HCT116 (cell line): ENCODE measurements at regions not wholly inside any gene's neighbourhood (a gene's known extent, or its start where the extent isn't known, plus 50 kb on each side); places are given as distances from the start of the nearest gene placed in this dataset.

Source experiments
- ATAC-seq: fragments of 200-7000 bp; cut with Tn5 transposase; 2 replicates; pipeline ENCODE4 v1.9.1; 2020; ENCODE audit warnings: mild to moderate bottlenecking, moderate library complexity
- BruUV-seq: library from RNA; stranded (reverse); fragments of 400-500 nt; replicated peaks from 2 replicates; lab custom pipeline; 2021; lab: Mats Ljungman, UMichigan
- CTCF ChIA-PET: fragments of 300-600 bp; sonication (Branson Sonifier 250); formaldehyde crosslinking; loops from one replicate; lab custom pipeline; 2021; ENCODE audit warnings: antibody characterized with exemption; lab: Charles Lee
- POLR2A ChIA-PET: fragments of 300-600, 350-600 bp; sonication (Branson Sonifier 250); formaldehyde crosslinking; loops from one replicate; lab custom pipeline; 2021; ENCODE audit warnings: antibody characterized with exemption; lab: Charles Lee
- RAD21 ChIA-PET, 2 experiments: fragments of 300-600 bp; sonication (Branson Sonifier 250); formaldehyde crosslinking; loops; one replicate each; lab custom pipeline; 2023; ENCODE audit warnings: low total read pairs in 2 of 2; ENCODE audit not compliant: uncharacterized antibody in 2 of 2, unreplicated experiment in 2 of 2, low non-redundant PET in 1 of 2; lab: Charles Lee
- DNase-seq: peaks from one replicate; pipeline ENCODE4 v3.0.0-alpha.2; 2010; ENCODE audit warnings: low read depth, low spot score
- H2AFZ ChIP-seq: fragments of 200-600 bp; shearing (Covaris generic), sonication (generic); 2 replicates; pipeline ENCODE4 v1.6.1; 2017; ENCODE audit warnings: low read depth, mixed run types, mixed read lengths, antibody characterized with exemption, low read length; ENCODE audit not compliant: poor library complexity, severe bottlenecking
- H3K27ac ChIP-seq: 2 replicates; pipeline ENCODE4 v1.5.1; 2012; ENCODE audit warnings: low read depth, low read length
- H3K27me3 ChIP-seq: fragments of 200-600 bp; sonication (generic); 2 replicates; pipeline ENCODE4 v1.6.1; 2016; ENCODE audit warnings: mixed run types, low read length, mixed read lengths; ENCODE audit not compliant: insufficient read depth
- H3K36me3 ChIP-seq, 2 experiments: fragments of 200-500 bp in 1 of 2; fragments of 200-600 bp in 1 of 2; sonication (Bioruptor generic) in 1 of 2; sonication (generic) in 1 of 2; 2 replicates each; pipeline versions ENCODE4 v1.5.1 to v1.6.1; 2014 to 2016; ENCODE audit warnings: low read length in 2 of 2, inconsistent platforms in 1 of 2, mixed read lengths in 1 of 2, mixed run types in 1 of 2; ENCODE audit not compliant: insufficient read depth in 2 of 2, control insufficient read depth in 1 of 2
- H3K4me1 ChIP-seq, 2 experiments: fragments of 200-600 bp in 1 of 2; sonication (generic) in 1 of 2; 2 replicates each; pipeline versions ENCODE4 v1.5.1 to v1.6.1; 2012 to 2017; ENCODE audit warnings: low read length in 2 of 2, inconsistent platforms in 1 of 2, mild to moderate bottlenecking in 1 of 2, mixed read lengths in 1 of 2, mixed run types in 1 of 2, moderate library complexity in 1 of 2; ENCODE audit not compliant: insufficient read depth in 2 of 2, control insufficient read depth in 1 of 2
- H3K4me2 ChIP-seq: fragments of 200-600 bp; sonication (generic); 2 replicates; pipeline ENCODE4 v1.6.1; 2017; ENCODE audit warnings: mixed run types, low read length, mixed read lengths
- H3K4me3 ChIP-seq, 2 experiments: fragments of 200-600 bp in 1 of 2; sonication (generic) in 1 of 2; replicated peaks in 1 of 2; 2 replicates each; pipeline ENCODE4 v1.5.1; 2011 to 2016; ENCODE audit warnings: low read length in 2 of 2, control low read depth in 1 of 2, low read depth in 1 of 2, mild to moderate bottlenecking in 1 of 2, mixed read lengths in 1 of 2, mixed run types in 1 of 2
- H3K79me2 ChIP-seq: fragments of 200-600 bp; sonication (generic); 2 replicates; pipeline ENCODE4 v1.6.1; 2017; ENCODE audit warnings: mild to moderate bottlenecking, mixed run types, low read length, moderate library complexity, mixed read lengths; ENCODE audit not compliant: insufficient read depth
- H3K9ac ChIP-seq: fragments of 200-600 bp; sonication (generic); 2 replicates; pipeline ENCODE4 v1.6.1; 2016; ENCODE audit warnings: low read length, mixed read lengths
- H3K9me2 ChIP-seq: fragments of 200-600 bp; sonication (generic), shearing (Covaris generic); 2 replicates; pipeline ENCODE4 v1.6.1; 2017; ENCODE audit warnings: mixed run types, mild to moderate bottlenecking, moderate library complexity; ENCODE audit not compliant: insufficient read depth
- H3K9me3 ChIP-seq, 2 experiments: fragments of 200-500 bp in 1 of 2; fragments of 200-600 bp in 1 of 2; sonication (Bioruptor generic) in 1 of 2; sonication (generic) in 1 of 2; 2 replicates each; pipeline ENCODE4 v1.6.1; 2014 to 2017; ENCODE audit warnings: low read length in 2 of 2, mixed read lengths in 2 of 2, inconsistent platforms in 1 of 2, low read depth in 1 of 2, mild to moderate bottlenecking in 1 of 2, mixed run types in 1 of 2, moderate library complexity in 1 of 2; ENCODE audit not compliant: control insufficient read depth in 1 of 2, insufficient read depth in 1 of 2
- H4K20me1 ChIP-seq: fragments of 200-600 bp; sonication (generic), shearing (Covaris generic); 2 replicates; pipeline ENCODE4 v1.6.1; 2017; ENCODE audit warnings: mixed run types, mild to moderate bottlenecking, moderate library complexity; ENCODE audit not compliant: insufficient read depth
- ATF3 ChIP-seq: IDR thresholded peaks from 2 replicates; pipeline ENCODE4 v1.6.1; 2012
- CBX3 ChIP-seq: IDR thresholded peaks from 2 replicates; pipeline ENCODE4 v1.6.1; 2012; ENCODE audit warnings: low read depth
- CEBPB ChIP-seq: IDR thresholded peaks from 2 replicates; pipeline ENCODE4 v1.6.1; 2012; ENCODE audit warnings: low read depth
- CTCF ChIP-seq, 3 experiments: fragments of 200-600 bp in 1 of 3; sonication (generic) in 1 of 3; IDR thresholded peaks in 2 of 3; conservative IDR thresholded peaks in 1 of 3; 2 replicates each; pipeline ENCODE4 v1.5.1; 2012 to 2017; ENCODE audit warnings: low read depth in 2 of 3, low read length in 2 of 3, antibody characterized with exemption in 1 of 3, borderline replicate concordance in 1 of 3, control low read depth in 1 of 3, mild to moderate bottlenecking in 1 of 3, mixed read lengths in 1 of 3, mixed run types in 1 of 3, moderate library complexity in 1 of 3; ENCODE audit not compliant: insufficient read depth in 1 of 3
- ELF1 ChIP-seq: IDR thresholded peaks from 2 replicates; pipeline ENCODE4 v1.6.1; 2012; ENCODE audit warnings: low read depth, borderline replicate concordance
- EZH2 ChIP-seq: fragments of 200-600 bp; sonication (generic); IDR thresholded peaks from 2 replicates; pipeline ENCODE4 v1.6.1; 2017; ENCODE audit warnings: antibody characterized with exemption, mixed run types
- FOSL1 ChIP-seq: IDR thresholded peaks from 2 replicates; pipeline ENCODE4 v1.6.1; 2012; ENCODE audit warnings: low read depth
- JUND ChIP-seq: IDR thresholded peaks from 2 replicates; pipeline ENCODE4 v1.6.1; 2012
- MAX ChIP-seq: IDR thresholded peaks from 2 replicates; pipeline ENCODE4 v1.6.1; 2012
- POLR2AphosphoS5 ChIP-seq: IDR thresholded peaks from 2 replicates; pipeline ENCODE4 v1.6.1; 2011; ENCODE audit warnings: mild to moderate bottlenecking, low read depth, low read length, moderate library complexity
- REST ChIP-seq: IDR thresholded peaks from 2 replicates; pipeline ENCODE4 v1.6.1; 2012; ENCODE audit warnings: low read depth
- SIN3A ChIP-seq: IDR thresholded peaks from 2 replicates; pipeline ENCODE4 v1.6.1; 2012; ENCODE audit warnings: low read depth
- SP1 ChIP-seq: IDR thresholded peaks from 2 replicates; pipeline ENCODE4 v1.6.1; 2012; ENCODE audit warnings: low read depth
- TCF7L2 ChIP-seq: IDR thresholded peaks from 2 replicates; pipeline ENCODE4 v1.7.0; 2011; ENCODE audit warnings: borderline replicate concordance, inconsistent platforms; ENCODE audit not compliant: insufficient read depth, insufficient read length; ENCODE audit errors: extremely low read depth
- YY1 ChIP-seq: IDR thresholded peaks from 2 replicates; pipeline ENCODE4 v1.6.1; 2011; ENCODE audit warnings: low read length, low read depth, moderate library complexity, mild to moderate bottlenecking; ENCODE audit not compliant: insufficient replicate concordance; ENCODE audit errors: extremely low read depth
- ZFX ChIP-seq: fragments of 450-650 bp; IDR thresholded peaks from 2 replicates; pipeline ENCODE4 v1.6.1; 2017
- intact Hi-C: fragments of 100-400 bp; cut with micrococcal nuclease; formaldehyde crosslinking; loops from 2 replicates; pipeline ENCODE4 v1.10.0; 2022

GRCh38 chr6:90896075-90896547, 309.2 kb upstream of the MAP3K7 start:
- H3K4me3 ChIP-seq, result no peak overlapping the region
- H3K36me3 ChIP-seq, result no peaks in the 10 kb centered on the region
- H3K9ac ChIP-seq, result no peak overlapping the region
- no peak for TF ChIP-seq YY1
- no peak for TF ChIP-seq FOSL1
- TF ChIP-seq EZH2, result no peak
- no peak for TF ChIP-seq ATF3
- no peak for TF ChIP-seq SIN3A
- TF ChIP-seq CTCF (IDR thresholded peaks at IDR 0.05 in 2 of 3, conservative IDR thresholded peaks at IDR 0.05 in 1 of 3; ENCODE audit: borderline replicate concordance in 1 of 3, insufficient read depth in 1 of 3, low read depth in 2 of 3, low read length in 2 of 3), result no peak
- TF ChIP-seq REST, result no peak
- TF ChIP-seq MAX, result no peak
- TF ChIP-seq JUND, result no peak
- no peak for TF ChIP-seq SP1
- TF ChIP-seq CEBPB, result no peak
- TF ChIP-seq CBX3, result no peak
- no peak for TF ChIP-seq TCF7L2
- no peak for TF ChIP-seq ELF1
- TF ChIP-seq POLR2AphosphoS5, result no peak
- TF ChIP-seq ZFX, result no peak
- no peaks in the 10 kb centered on the region; the same call in 1 of the 2 replicates for H4K20me1 ChIP-seq
- no peak overlapping the region for H2AFZ ChIP-seq
- BruUV-seq, result no TSS peak
- no peaks in the 10 kb centered on the region for H3K9me2 ChIP-seq
- no peak for ATAC-seq
- intact Hi-C loops, result no loop called here
- H3K79me2 ChIP-seq, result no peaks in the 10 kb centered on the region
- POLR2A ChIA-PET, result no interaction called here
- H3K4me2 ChIP-seq, result no peak overlapping the region
- RAD21 ChIA-PET, result no interaction called here
- H3K27me3 ChIP-seq, result peaks cover 8% of the 10 kb centered on the region
- CTCF ChIA-PET, result no interaction called here
- no peak for DNase-seq
- H3K27ac ChIP-seq, result no peak overlapping the region
- no peaks in the 10 kb centered on the region for H3K9me3 ChIP-seq
- no peaks in the 10 kb centered on the region for H3K4me1 ChIP-seq
